Caco-2 (cell line): ENCODE measurements at regions not wholly inside any gene's neighbourhood (a gene's known extent, or its start where the extent isn't known, plus 50 kb on each side); places are given as distances from the start of the nearest gene placed in this dataset.

Source experiments
- BruUV-seq: library from RNA; stranded (reverse); fragments of 400-500 nt; replicated peaks from 2 replicates; lab custom pipeline; 2021; lab: Mats Ljungman, UMichigan
- CTCF ChIA-PET: fragments of 300-600 bp; sonication (Branson Sonifier 250); formaldehyde crosslinking; loops from one replicate; lab custom pipeline; 2022; ENCODE audit warnings: antibody characterized with exemption; lab: Charles Lee
- POLR2A ChIA-PET: fragments of 300-600 bp; sonication (Branson Sonifier 250); formaldehyde crosslinking; loops from one replicate; lab custom pipeline; 2022; ENCODE audit warnings: antibody characterized with exemption; lab: Charles Lee
- DNase-seq, 2 experiments: peaks; one replicate each; pipeline versions ENCODE4 v3.0.0 to v3.0.0-alpha.2; 2020 to 2022
- H3K27me3 ChIP-seq: replicated peaks from 2 replicates; pipeline ENCODE4 v1.6.0; 2011; ENCODE audit warnings: low read length; ENCODE audit not compliant: control insufficient read depth, insufficient read depth
- H3K36me3 ChIP-seq: 2 replicates; pipeline ENCODE4 v1.5.1; 2011; ENCODE audit warnings: low read length; ENCODE audit not compliant: control insufficient read depth, insufficient read depth
- H3K4me1 ChIP-seq: fragments of 250-450 bp; sonication (Bioruptor Pico); 2 replicates; pipeline ENCODE4 v1.5.1; 2020; ENCODE audit warnings: mild to moderate bottlenecking
- H3K4me3 ChIP-seq: 2 replicates; pipeline ENCODE4 v1.5.1; 2011; ENCODE audit warnings: low read depth, mild to moderate bottlenecking, control low read depth, low read length
- H3K9me3 ChIP-seq: fragments of 250-450 bp; sonication (Bioruptor Pico); 2 replicates; pipeline ENCODE4 v1.5.1; 2020; ENCODE audit warnings: mild to moderate bottlenecking, moderate library complexity
- H3K27ac Mint-ChIP-seq: one replicate; pipeline ENCODE4 v1.8.0; 2022; ENCODE audit warnings: mixed read lengths; ENCODE audit not compliant: unreplicated experiment
- H3K27me3 Mint-ChIP-seq: one replicate; pipeline ENCODE4 v1.8.0; 2022; ENCODE audit warnings: mixed read lengths; ENCODE audit not compliant: insufficient read depth, unreplicated experiment
- H3K36me3 Mint-ChIP-seq: one replicate; pipeline ENCODE4 v1.8.0; 2022; ENCODE audit warnings: mild to moderate bottlenecking, mixed read lengths; ENCODE audit not compliant: insufficient read depth, unreplicated experiment
- H3K4me1 Mint-ChIP-seq: one replicate; pipeline ENCODE4 v1.8.0; 2022; ENCODE audit warnings: low read depth, mixed read lengths; ENCODE audit not compliant: unreplicated experiment
- H3K4me3 Mint-ChIP-seq: one replicate; pipeline ENCODE4 v1.8.0; 2022; ENCODE audit warnings: mild to moderate bottlenecking, moderate library complexity, mixed read lengths; ENCODE audit not compliant: unreplicated experiment
- H3K9me3 Mint-ChIP-seq: one replicate; pipeline ENCODE4 v1.8.0; 2022; ENCODE audit warnings: mixed read lengths; ENCODE audit not compliant: unreplicated experiment
- intact Hi-C: fragments of 100-400 bp; cut with micrococcal nuclease; formaldehyde crosslinking; loops from one replicate; pipeline ENCODE4 v1.10.0; 2022; ENCODE audit not compliant: unreplicated experiment
- TF ChIP-seq, protein P1 (sequence below), 2 experiments: fragments of 200-600 bp in 1 of 2; IDR thresholded peaks; 1 replicate in 1 of 2; 2 replicates in 1 of 2; pipeline versions ENCODE4 v1.5.1 to v1.8.0; 2011 to 2022; ENCODE audit warnings: antibody characterized with exemption in 1 of 2, control low read depth in 1 of 2, inconsistent platforms in 1 of 2, low read depth in 1 of 2, low read length in 1 of 2, mild to moderate bottlenecking in 1 of 2, moderate library complexity in 1 of 2; ENCODE audit not compliant: insufficient read depth in 1 of 2, severe bottlenecking in 1 of 2, unreplicated experiment in 1 of 2

DNA sequence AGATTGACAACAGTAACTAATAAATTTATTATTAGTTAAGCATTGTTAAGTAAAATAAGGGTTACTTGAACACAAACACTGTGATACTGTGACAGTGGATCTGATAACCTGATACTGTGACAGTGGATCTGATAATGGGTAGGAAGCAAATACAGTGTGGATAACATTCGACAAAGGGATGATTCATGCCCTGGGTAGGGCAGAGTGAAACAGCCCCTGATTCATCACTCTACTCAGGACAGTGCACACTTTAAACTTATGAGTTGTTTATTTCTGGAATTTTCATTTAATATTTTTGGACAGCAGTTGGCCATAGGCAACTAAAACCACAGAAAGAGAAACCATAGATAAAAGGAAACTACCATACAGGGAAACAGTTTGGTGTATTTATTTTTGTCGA lies 60.8 kb upstream of the CTSC start:
- H3K9me3 Mint-ChIP-seq: peaks cover 15% of the 10 kb centered on the region
- Histone ChIP-seq H3K4me3 (no peak overlapping the region), H3K27me3 (no peaks in the 10 kb centered on the region), H3K36me3 (no peaks in the 10 kb centered on the region), H3K9me3 (no peaks in the 10 kb centered on the region), H3K4me1 (peaks cover 4% of the 10 kb centered on the region; the same call in 1 of the 2 replicates)
- no peak overlapping the region for H3K27ac Mint-ChIP-seq
- peaks cover 33% of the 10 kb centered on the region for H3K4me1 Mint-ChIP-seq
- H3K4me3 Mint-ChIP-seq: no peak overlapping the region
- intact Hi-C loops: no loop called here
- H3K27me3 Mint-ChIP-seq: no peaks in the 10 kb centered on the region
- no TSS peak for BruUV-seq
- H3K36me3 Mint-ChIP-seq: peaks cover 4% of the 10 kb centered on the region
- ChIA-PET POLR2A (no interaction called here), CTCF (no interaction called here)
- TF ChIP-seq, protein P1, sequence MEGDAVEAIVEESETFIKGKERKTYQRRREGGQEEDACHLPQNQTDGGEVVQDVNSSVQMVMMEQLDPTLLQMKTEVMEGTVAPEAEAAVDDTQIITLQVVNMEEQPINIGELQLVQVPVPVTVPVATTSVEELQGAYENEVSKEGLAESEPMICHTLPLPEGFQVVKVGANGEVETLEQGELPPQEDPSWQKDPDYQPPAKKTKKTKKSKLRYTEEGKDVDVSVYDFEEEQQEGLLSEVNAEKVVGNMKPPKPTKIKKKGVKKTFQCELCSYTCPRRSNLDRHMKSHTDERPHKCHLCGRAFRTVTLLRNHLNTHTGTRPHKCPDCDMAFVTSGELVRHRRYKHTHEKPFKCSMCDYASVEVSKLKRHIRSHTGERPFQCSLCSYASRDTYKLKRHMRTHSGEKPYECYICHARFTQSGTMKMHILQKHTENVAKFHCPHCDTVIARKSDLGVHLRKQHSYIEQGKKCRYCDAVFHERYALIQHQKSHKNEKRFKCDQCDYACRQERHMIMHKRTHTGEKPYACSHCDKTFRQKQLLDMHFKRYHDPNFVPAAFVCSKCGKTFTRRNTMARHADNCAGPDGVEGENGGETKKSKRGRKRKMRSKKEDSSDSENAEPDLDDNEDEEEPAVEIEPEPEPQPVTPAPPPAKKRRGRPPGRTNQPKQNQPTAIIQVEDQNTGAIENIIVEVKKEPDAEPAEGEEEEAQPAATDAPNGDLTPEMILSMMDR (IDR thresholded peaks at IDR 0.05; ENCODE audit: insufficient read depth in 1 of 2, low read depth in 1 of 2, low read length in 1 of 2, severe bottlenecking in 1 of 2, unreplicated experiment in 1 of 2): no peak
- DNase-seq: no peak

DNA sequence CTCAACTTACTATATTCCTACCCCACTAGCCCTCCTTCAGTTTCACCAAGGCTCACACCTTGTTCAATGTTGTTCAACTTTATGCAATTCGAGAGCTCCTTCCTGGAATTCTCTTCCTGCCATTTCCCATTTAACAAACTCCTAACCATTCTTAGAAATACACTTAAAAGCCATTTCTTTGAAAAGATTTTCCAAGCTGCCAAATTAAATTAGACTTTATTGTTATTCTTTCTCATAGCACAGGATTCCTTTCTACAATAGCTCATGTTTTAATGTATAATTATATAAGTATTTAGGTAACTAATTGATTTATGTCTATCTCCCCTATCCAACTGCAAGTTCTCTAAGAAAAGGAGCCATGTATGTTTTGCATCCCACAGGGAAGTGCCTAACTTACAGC lies 52.7 kb upstream of the CTSC start:
- TF ChIP-seq, protein P1 (IDR thresholded peaks at IDR 0.05; ENCODE audit: insufficient read depth in 1 of 2, low read depth in 1 of 2, low read length in 1 of 2, severe bottlenecking in 1 of 2, unreplicated experiment in 1 of 2): no peak
- no peak overlapping the region for H3K27ac Mint-ChIP-seq
- intact Hi-C loops: no loop called here
- H3K36me3 Mint-ChIP-seq: no peaks in the 10 kb centered on the region
- POLR2A ChIA-PET: no interaction called here
- CTCF ChIA-PET: no interaction called here
- peaks cover 16% of the 10 kb centered on the region for H3K4me1 Mint-ChIP-seq
- H3K9me3 Mint-ChIP-seq: peaks cover 22% of the 10 kb centered on the region
- Histone ChIP-seq H3K36me3 (no peaks in the 10 kb centered on the region), H3K4me1 (no peaks in the 10 kb centered on the region), H3K9me3 (0 out of 2 replicates have a peak, but pooled peaks cover 6% of the 10 kb centered on the region), H3K27me3 (no peaks in the 10 kb centered on the region), H3K4me3 (no peak overlapping the region)
- no peak overlapping the region for H3K4me3 Mint-ChIP-seq
- no peaks in the 10 kb centered on the region for H3K27me3 Mint-ChIP-seq
- BruUV-seq: no TSS peak
- DNase-seq: no peak

DNA sequence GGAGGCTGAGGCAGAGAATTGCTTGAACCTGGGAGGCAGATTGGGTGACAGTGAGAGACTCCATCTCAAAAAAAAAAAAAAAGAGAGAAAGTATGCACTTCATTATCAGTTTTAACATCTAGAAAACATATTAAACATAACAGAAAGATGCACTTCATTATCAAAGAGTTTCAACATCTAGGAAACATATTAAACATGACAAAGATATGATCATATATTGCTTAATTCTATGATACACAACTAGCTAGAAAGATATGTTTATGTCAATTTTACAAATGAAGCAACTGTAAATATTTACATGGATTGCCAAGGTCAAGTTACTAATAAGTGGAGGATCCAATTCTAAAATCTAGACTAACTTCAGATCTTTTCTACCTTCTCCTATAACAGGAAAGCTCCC lies 50.4 kb upstream of the CTSC start:
- no peaks in the 10 kb centered on the region for H3K36me3 Mint-ChIP-seq
- intact Hi-C loops: no loop called here
- H3K4me3 Mint-ChIP-seq: no peak overlapping the region
- CTCF ChIA-PET: no interaction called here
- peaks cover 5% of the 10 kb centered on the region; the same call in 1 of the 2 replicates for H3K4me1 ChIP-seq
- no peak overlapping the region for H3K27ac Mint-ChIP-seq
- POLR2A ChIA-PET: no interaction called here
- H3K9me3 ChIP-seq: 0 out of 2 replicates have a peak, but pooled peaks cover 6% of the 10 kb centered on the region
- peaks cover 25% of the 10 kb centered on the region for H3K4me1 Mint-ChIP-seq
- no peaks in the 10 kb centered on the region for H3K27me3 ChIP-seq
- no peaks in the 10 kb centered on the region for H3K36me3 ChIP-seq
- TF ChIP-seq, protein P1 (IDR thresholded peaks at IDR 0.05; ENCODE audit: insufficient read depth in 1 of 2, low read depth in 1 of 2, low read length in 1 of 2, severe bottlenecking in 1 of 2, unreplicated experiment in 1 of 2): no peak
- DNase-seq: no peak
- no TSS peak for BruUV-seq
- H3K9me3 Mint-ChIP-seq: peaks cover 22% of the 10 kb centered on the region
- H3K4me3 ChIP-seq: no peak overlapping the region
- no peaks in the 10 kb centered on the region for H3K27me3 Mint-ChIP-seq
